ENCODE measurements at regions not wholly inside any gene's neighbourhood (a gene's known extent, or its start where the extent isn't known, plus 50 kb on each side); places are given as distances from the start of the nearest gene placed in this dataset.
"Not testable (repeated sequence)": the region's sequence is repeated elsewhere in the genome, so short reads cannot be mapped to it uniquely, and the experiment has no call there.

DNA sequence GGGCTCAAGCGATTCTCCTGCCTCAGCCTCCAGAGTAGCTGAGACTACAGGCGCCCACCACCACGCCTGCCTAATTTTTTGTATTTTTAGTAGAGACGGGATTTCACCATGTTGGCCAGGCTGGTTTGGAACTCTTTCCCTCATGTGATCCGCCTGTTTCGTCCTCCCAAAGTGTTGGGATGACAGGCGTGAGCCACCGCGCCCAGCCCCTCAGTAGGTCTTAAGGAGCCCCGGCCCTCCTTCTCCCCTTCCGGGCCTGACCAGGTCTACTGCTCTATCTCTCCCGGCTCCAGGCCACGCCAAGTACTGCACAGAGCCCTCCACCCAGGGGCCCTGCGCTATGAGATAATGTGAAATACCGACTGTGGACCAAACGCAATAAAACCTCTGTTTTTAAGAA is 785.5 kb downstream of the FOXD4L5 start:
- not testable (repeated sequence) for DNase-seq (ENCODE audit: low spot score)

- DNase-seq (ENCODE audit: low spot score) = not testable (repeated sequence)
These were observed 786.6 kb downstream of the FOXD4L5 start for GRCh38 chr9:64498409-64498808.

DNA sequence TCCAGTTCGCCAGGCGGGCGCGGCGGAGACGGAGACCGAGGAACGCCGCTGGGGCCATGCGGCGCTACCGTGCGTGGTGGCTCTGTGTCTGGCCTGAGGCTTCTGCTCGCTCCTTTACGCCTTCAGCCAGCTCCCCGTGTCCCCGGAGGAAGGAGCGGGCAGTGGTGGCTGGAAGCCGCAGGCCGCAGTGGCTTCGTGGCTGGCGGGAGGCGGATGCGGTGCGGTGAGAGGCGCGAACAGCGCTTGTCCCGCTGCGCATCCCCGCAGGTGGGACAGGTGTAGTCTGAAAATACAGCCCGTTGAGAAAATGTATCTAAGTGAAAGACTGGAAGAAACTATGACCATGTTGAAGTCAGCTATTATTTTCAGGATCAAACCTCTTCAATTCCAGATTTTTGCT is 796.5 kb downstream of the FOXD4L5 start:
- not testable (repeated sequence) for DNase-seq (ENCODE audit: low spot score)

DNA sequence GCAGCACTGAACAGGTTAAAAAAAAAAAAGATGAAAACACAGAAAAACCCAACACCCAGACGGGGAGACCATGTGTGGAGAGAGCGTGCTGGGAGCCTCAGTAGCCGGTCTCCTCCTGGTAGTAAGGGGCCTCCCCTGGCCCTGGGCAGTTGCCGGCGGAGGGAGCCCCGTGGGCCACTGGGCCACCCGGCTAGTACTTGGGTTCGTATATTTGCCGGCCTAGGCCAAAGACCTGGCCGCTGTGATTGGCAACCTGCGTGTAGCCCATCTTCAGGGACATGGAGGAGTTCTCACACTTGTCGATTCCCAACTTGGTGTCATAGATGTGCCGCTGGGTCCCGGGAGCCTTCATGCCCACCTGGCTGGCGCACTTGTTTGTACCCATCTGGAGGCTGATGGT is 798.9 kb downstream of the FOXD4L5 start:
- DNase-seq (ENCODE audit: low spot score) = not testable (repeated sequence)

DNA sequence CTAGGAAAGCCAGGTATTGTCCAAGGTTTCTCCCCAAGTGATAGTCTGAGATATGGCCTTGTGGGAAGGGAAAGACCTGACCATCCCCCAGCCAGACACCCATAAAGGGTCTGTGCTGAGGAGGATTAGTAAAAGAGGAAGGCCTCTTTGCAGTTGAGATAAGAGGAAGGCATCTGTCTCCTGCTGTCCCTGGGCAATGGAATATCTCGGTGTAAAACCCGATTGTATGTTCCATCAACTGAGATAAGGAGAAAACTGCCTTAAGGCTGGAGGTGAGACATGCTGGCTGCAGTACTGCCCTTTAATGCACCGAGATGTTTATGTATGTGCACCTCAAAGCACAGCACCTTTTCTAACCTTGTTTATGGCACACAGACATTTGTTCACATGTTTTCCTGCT is 805.9 kb downstream of the FOXD4L5 start:
- not testable (repeated sequence) for DNase-seq (ENCODE audit: low spot score)

DNA sequence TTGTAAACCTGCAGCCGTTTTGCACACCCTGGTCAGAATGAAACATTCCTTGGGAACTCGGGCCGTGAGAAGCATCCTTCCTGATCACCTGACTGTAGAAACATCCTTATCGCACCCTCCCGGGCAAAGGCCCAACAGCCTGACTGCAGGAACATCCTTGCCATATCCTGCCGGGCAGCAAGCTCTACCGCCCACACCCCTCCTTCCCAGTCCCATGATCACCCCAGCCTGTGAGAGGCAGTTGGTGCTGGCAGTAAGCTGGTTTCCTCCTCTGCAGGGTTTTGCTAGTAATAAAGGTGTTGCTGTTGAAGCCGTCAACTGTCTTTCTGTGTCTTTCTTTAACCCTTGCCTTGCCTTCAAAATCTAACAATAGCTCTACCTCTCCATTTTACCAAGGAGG is 816.1 kb downstream of the FOXD4L5 start:
- DNase-seq (ENCODE audit: low spot score) = not testable (repeated sequence)

DNA sequence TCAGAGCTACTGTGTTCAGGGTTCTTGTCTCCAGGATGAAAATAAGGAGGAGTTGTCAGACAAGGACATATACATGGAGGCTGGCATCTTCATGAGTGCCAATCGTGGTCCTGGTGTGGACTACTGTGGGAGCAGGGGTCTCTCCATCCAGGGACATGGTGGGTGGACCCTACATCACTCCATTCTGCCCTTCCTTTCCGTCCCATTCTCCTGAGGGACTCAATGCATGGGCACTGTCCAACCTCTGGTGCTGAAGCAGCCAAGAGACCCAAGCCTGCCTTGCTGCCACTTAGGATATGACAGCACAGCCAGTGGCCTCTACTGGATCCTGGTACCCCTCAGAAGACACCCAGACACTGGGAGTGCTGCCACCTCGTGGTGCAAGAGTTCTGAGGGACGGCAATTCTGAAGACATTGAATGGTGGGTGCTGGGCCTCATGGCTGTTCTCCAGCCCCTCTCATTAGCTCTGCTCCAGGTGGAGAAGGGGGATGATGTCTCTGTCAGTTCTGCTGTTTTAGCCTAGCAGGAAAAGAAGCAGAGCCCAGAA is 818.9 kb downstream of the FOXD4L5 start:
- DNase-seq (ENCODE audit: low spot score) = not testable (repeated sequence)

GRCh38 chr9:64461885-64462284 is 823.1 kb downstream of the FOXD4L5 start:
- DNase-seq (ENCODE audit: low spot score) = not testable (repeated sequence)

GRCh38 chr9:64458642-64459041 is 826.4 kb downstream of the FOXD4L5 start:
- DNase-seq (ENCODE audit: low spot score) = not testable (repeated sequence)

- not testable (repeated sequence) for DNase-seq (ENCODE audit: low spot score)
These were observed 829.8 kb downstream of the FOXD4L5 start for GRCh38 chr9:64455107-64455648.

DNA sequence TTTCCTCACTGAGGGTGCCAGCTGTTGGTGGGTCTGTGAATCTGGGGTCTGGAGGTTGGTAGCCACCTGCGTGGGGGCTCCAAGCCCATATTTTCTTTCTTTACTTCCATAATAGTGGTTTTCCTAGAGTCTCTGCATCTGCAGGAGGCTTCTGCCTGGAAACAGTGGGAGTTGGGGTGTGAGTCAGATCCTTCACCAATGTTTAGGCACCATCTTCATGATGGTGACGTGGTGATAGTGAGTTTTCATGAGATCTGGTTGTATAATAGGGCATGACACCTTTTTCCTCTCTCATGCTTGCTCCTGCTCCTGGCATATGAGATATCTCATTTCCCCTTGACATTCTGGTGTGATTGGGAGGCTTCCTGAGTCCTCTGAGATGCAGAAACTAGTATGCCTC is 832.9 kb downstream of the FOXD4L5 start:
- DNase-seq (ENCODE audit: low spot score) = peak; percentile 0

GRCh38 chr9:64450654-64451053 is 834.4 kb downstream of the FOXD4L5 start:
- DNase-seq (ENCODE audit: low spot score) = not testable (repeated sequence)

GRCh38 chr9:64449025-64449424 is 836.0 kb downstream of the FOXD4L5 start:
- not testable (repeated sequence) for DNase-seq (ENCODE audit: low spot score)

- DNase-seq (ENCODE audit: low spot score) = not testable (repeated sequence)
These were observed 840.0 kb downstream of the FOXD4L5 start for GRCh38 chr9:64444909-64445525.

DNA sequence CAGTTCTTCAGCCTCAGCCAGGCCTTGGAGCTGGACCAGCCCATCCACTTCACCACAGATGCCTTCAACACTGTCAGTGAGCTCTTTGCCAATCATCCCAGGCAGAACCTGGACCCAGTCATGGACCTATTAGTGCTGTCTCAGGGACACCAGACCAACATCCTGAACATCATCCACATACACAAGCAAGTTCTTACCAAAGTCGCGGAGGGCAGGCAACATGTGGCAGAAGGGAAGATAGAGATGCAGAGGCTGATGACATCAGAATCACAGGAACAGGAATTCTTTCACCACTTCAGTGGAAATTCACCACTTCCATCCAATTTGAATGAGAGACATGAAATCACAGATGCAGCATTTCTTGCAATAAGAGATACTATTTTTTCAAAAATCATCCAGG is 845.3 kb downstream of the FOXD4L5 start:
- not testable (repeated sequence) for DNase-seq (ENCODE audit: low spot score)
